ENCODE measurements at regions not wholly inside any gene's neighbourhood (a gene's known extent, or its start where the extent isn't known, plus 50 kb on each side); places are given as distances from the start of the nearest gene placed in this dataset.

DNA sequence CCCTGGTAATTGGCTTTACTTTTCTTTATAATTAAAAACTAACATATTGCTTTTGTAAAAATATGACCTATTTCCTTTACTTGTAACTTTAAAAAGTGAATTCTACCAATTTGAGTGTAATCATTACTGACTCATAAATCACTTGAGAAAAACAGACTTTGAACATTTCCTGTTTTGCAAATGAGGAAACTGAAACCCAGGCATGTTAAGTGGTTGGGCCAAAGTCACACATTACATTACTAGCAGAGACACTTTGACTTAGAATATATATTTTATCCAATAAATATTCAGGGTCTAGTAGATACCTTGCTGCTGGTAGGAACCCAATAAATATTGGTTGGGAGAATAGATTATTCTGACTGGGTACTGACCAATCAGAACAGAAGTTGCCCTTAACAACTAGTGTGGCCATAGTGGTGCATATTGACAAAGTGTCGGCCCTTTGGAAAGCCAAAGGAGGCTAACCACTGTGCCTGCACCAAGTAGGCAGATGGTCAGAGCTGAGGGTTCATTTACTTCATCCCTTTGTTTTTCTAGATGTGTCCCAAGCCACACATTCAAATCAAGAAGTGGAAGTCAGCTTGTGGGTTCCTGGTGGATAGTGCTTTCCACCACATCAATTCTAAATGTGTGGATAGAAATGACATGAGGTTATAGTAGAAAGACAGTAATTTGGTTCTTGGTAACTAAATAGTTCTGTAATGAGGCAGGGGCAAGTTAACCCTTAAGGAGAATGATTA is 365.1 kb upstream of the RIOK2 start:
- Mint-ChIP-seq H3K4me1 (no peaks in the 10 kb centered on the region), H3K27me3 (ENCODE audit: low read depth) (peaks cover 9% of the 10 kb centered on the region), H3K4me3 (no peak overlapping the region), H3K27ac (no peak overlapping the region), H3K36me3 (no peaks in the 10 kb centered on the region), H3K9me3 (no peaks in the 10 kb centered on the region)
- DNase-seq (ENCODE audit: low spot score in 2 of 2, unreplicated experiment in 2 of 2), result no peak
- TF ChIP-seq, protein P1, sequence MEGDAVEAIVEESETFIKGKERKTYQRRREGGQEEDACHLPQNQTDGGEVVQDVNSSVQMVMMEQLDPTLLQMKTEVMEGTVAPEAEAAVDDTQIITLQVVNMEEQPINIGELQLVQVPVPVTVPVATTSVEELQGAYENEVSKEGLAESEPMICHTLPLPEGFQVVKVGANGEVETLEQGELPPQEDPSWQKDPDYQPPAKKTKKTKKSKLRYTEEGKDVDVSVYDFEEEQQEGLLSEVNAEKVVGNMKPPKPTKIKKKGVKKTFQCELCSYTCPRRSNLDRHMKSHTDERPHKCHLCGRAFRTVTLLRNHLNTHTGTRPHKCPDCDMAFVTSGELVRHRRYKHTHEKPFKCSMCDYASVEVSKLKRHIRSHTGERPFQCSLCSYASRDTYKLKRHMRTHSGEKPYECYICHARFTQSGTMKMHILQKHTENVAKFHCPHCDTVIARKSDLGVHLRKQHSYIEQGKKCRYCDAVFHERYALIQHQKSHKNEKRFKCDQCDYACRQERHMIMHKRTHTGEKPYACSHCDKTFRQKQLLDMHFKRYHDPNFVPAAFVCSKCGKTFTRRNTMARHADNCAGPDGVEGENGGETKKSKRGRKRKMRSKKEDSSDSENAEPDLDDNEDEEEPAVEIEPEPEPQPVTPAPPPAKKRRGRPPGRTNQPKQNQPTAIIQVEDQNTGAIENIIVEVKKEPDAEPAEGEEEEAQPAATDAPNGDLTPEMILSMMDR (IDR thresholded peaks at IDR 0.05; ENCODE audit: unreplicated experiment), result no peak

- no peak overlapping the region for H3K27ac Mint-ChIP-seq
- H3K9me3 Mint-ChIP-seq, result no peaks in the 10 kb centered on the region
- TF ChIP-seq, protein P1 (IDR thresholded peaks at IDR 0.05; ENCODE audit: unreplicated experiment), result no peak
- no peak for DNase-seq (ENCODE audit: low spot score in 2 of 2, unreplicated experiment in 2 of 2)
- no peaks in the 10 kb centered on the region for H3K36me3 Mint-ChIP-seq
- H3K4me3 Mint-ChIP-seq, result no peak overlapping the region
- peaks cover 9% of the 10 kb centered on the region for H3K27me3 Mint-ChIP-seq (ENCODE audit: low read depth)
- no peaks in the 10 kb centered on the region for H3K4me1 Mint-ChIP-seq
These were observed 365.7 kb upstream of the RIOK2 start for GRCh38 chr5:97548739-97549080.

DNA sequence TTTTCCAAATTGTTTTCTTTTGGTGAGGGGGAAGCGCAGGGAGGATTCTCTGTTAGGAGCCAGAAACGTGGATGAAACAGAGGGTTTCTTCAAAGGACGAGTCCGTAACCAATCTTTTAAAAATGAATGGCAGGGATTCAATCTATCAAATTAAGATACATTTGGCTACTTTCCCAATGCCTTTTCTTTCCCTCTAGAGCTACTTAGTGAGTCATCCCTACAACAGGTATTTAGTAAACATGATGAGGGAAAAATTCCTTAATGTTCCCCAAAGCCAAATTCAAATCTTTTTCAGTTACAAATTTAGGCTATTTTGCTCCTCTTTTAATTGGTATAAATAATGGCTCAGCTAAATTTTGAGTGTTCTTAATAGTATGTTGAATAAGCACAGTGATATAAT is 366.4 kb upstream of the RIOK2 start:
- DNase-seq (ENCODE audit: low spot score in 2 of 2, unreplicated experiment in 2 of 2), result no peak
- TF ChIP-seq, protein P1 (IDR thresholded peaks at IDR 0.05; ENCODE audit: unreplicated experiment), result no peak
- H3K4me3 Mint-ChIP-seq, result no peak overlapping the region
- no peak overlapping the region for H3K27ac Mint-ChIP-seq
- H3K9me3 Mint-ChIP-seq, result no peaks in the 10 kb centered on the region
- H3K27me3 Mint-ChIP-seq (ENCODE audit: low read depth), result peaks cover 5% of the 10 kb centered on the region
- no peaks in the 10 kb centered on the region for H3K36me3 Mint-ChIP-seq
- H3K4me1 Mint-ChIP-seq, result no peaks in the 10 kb centered on the region

- Mint-ChIP-seq H3K9me3 (no peaks in the 10 kb centered on the region), H3K27ac (no peak overlapping the region), H3K27me3 (ENCODE audit: low read depth) (no peaks in the 10 kb centered on the region), H3K4me3 (no peak overlapping the region), H3K4me1 (no peaks in the 10 kb centered on the region), H3K36me3 (no peaks in the 10 kb centered on the region)
- TF ChIP-seq, protein P1 (IDR thresholded peaks at IDR 0.05; ENCODE audit: unreplicated experiment), result no peak
- DNase-seq (ENCODE audit: low spot score in 2 of 2, unreplicated experiment in 2 of 2), result no peak
These were observed 367.1 kb upstream of the RIOK2 start for GRCh38 chr5:97550164-97550563.

DNA sequence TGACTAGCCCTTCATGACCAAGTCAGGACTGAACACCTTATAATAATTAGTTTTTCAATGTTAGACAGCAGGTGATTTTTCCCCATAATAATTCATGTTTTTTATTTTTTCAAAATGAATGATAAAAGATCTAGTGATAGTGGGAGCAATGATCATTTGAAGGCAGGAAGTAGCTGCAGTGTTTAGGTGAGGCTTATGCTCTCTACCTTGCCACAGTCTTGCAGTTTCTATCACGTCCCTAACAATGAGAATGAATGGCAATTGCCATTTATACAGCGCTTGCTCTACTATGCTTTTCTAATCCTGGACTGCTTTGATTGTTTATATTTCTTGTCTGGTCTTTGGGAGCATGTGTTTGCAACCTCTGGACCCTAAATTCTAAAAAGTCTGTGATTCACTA is 367.8 kb upstream of the RIOK2 start:
- Mint-ChIP-seq H3K9me3 (no peaks in the 10 kb centered on the region), H3K4me1 (no peaks in the 10 kb centered on the region), H3K36me3 (no peaks in the 10 kb centered on the region), H3K27ac (no peak overlapping the region), H3K27me3 (ENCODE audit: low read depth) (no peaks in the 10 kb centered on the region), H3K4me3 (no peak overlapping the region)
- DNase-seq (ENCODE audit: low spot score in 2 of 2, unreplicated experiment in 2 of 2), result no peak
- TF ChIP-seq, protein P1 (IDR thresholded peaks at IDR 0.05; ENCODE audit: unreplicated experiment), result no peak

All from mesothelial cell of epicardium (in vitro differentiated cells).